AG04449 (cell line): ENCODE measurements at regions not wholly inside any gene's neighbourhood (a gene's known extent, or its start where the extent isn't known, plus 50 kb on each side); places are given as distances from the start of the nearest gene placed in this dataset.

Source experiments
- CTCF ChIA-PET: fragments of 350-600 bp; formaldehyde crosslinking; extraction: SDS; loops from one replicate; lab custom pipeline; 2021; ENCODE audit warnings: antibody characterized with exemption; lab: Yijun Ruan, JAX
- POLR2A ChIA-PET: fragments of 400-600, 350-600 bp; formaldehyde crosslinking; extraction: SDS; loops from one replicate; lab custom pipeline; 2020; ENCODE audit warnings: antibody characterized with exemption, inconsistent platforms; lab: Yijun Ruan, JAX
- DNase-seq: peaks from one replicate; pipeline ENCODE4 v3.0.0-alpha.2; 2010; ENCODE audit warnings: low read depth, low spot score
- H3K4me3 ChIP-seq: 2 replicates; pipeline ENCODE4 v1.5.1; 2011; ENCODE audit warnings: low read depth, mild to moderate bottlenecking, control low read depth, low read length
- CTCF ChIP-seq: IDR thresholded peaks from one replicate; pipeline ENCODE4 v1.5.1; 2011; ENCODE audit warnings: mild to moderate bottlenecking, moderate library complexity, low read length, control low read depth, inconsistent platforms; ENCODE audit not compliant: insufficient read depth; ENCODE audit errors: missing control alignments

DNA sequence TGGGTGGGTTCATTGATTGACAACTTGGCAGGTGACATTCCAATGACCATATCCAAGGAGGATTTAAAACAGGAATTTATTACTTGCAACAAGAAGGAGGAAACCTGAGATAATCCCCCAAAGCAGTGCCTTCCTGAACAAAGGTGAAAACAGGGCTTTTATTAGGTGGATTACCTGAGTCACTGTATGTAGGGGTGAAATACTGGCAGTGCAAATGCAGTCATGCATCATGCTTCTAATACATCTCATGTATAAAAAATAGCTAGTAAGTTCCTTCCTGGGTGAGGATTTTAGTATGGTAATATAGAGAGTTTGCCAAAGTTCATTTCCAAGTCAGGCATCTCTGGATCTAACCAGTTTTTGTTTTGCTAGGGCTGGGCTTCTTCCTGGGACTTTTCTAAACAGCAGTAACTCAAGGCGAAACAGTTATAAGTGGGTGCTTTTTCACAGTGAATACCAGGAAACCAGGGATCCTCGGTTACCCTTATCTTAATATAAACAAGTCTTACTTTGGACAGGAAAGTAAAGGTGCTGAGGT lies 583.4 kb upstream of the LRRTM1 start:
- H3K4me3 ChIP-seq, result no peak overlapping the region
- DNase-seq, result no peak
- no peak for TF ChIP-seq CTCF
- ChIA-PET CTCF (no interaction called here), POLR2A (no interaction called here)

GRCh38 chr2:80874374-80874773 lies 569.8 kb upstream of the LRRTM1 start:
- TF ChIP-seq CTCF, result no peak
- CTCF ChIA-PET, result no interaction called here
- no peak for DNase-seq
- no peak overlapping the region for H3K4me3 ChIP-seq
- POLR2A ChIA-PET, result no interaction called here

DNA sequence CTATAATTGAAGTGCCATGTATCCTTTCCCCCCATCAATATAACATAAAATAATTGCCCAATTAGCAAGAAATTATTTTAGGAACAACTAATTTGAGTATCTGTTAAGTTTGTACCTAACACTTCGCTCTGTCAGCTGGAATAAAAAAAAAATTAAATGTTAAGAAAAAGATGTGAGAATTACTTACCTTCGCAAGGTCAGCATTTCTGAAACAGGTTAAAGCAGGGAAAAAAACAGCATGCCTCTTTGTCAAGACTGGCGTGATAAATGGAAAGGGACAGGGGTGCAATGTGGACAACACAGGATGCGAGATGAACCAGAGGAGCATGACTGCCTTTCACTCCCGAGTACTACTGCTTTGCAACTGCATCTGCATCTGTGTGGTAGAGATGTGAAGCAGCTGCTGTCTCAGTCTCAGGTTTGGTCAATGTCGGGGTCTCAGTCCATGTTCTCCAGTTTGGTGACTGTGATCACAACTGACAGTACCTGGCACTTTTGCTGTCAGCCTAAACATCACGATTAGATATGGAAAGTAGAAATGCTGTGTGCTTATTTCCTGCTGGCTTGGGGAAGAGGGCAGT lies 565.4 kb upstream of the LRRTM1 start:
- no peak for DNase-seq
- TF ChIP-seq CTCF, result no peak
- ChIA-PET POLR2A (no interaction called here), CTCF (no interaction called here)
- no peak overlapping the region for H3K4me3 ChIP-seq

DNA sequence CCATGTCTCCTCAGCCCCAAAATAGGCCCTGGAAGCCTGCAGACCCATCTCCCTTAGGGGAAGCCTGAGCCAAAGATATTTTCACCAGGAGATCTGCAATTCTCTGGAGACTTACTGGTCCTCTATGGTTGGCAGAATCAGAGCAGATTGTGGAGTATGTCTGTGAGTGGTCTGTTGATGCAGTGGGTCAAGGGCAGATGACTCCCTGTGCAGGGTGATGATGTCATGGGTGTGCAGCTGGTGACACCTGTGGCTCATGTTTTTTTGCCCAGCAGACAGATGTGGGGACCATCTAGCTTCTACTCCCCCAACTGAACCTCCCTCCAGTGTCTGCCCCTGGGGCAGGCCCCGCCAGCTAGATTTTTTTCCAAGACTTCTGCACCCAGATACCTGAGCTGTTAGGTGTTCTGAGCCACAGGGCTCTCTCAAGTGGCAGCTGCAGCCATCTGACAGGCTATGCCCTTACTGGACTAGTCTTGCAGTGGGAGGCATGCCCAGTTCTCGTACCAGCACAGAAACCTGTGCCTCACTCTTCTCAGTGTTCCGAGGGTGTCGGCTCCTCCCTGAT lies 558.7 kb upstream of the LRRTM1 start:
- ChIA-PET CTCF (no interaction called here), POLR2A (no interaction called here)
- TF ChIP-seq CTCF, result no peak
- no peak overlapping the region for H3K4me3 ChIP-seq
- no peak for DNase-seq

GRCh38 chr2:80858965-80859364 lies 554.4 kb upstream of the LRRTM1 start:
- no peak for DNase-seq
- H3K4me3 ChIP-seq, result no peak overlapping the region
- ChIA-PET CTCF (no interaction called here), POLR2A (no interaction called here)
- TF ChIP-seq CTCF, result no peak

- H3K4me3 ChIP-seq, result no peak overlapping the region
- CTCF ChIA-PET, result no interaction called here
- no peak for TF ChIP-seq CTCF
- DNase-seq, result no peak
- POLR2A ChIA-PET, result no interaction called here
These were observed 551.7 kb upstream of the LRRTM1 start for GRCh38 chr2:80856227-80856626.
